Muscle of back (tissue), 3 donors: ENCODE measurements at regions not wholly inside any gene's neighbourhood (a gene's known extent, or its start where the extent isn't known, plus 50 kb on each side); places are given as distances from the start of the nearest gene placed in this dataset.
A peak's percentile ranks its signal among the peaks of the same experiment; 100 is the strongest.

Experiments
- DNase-seq, 3 donors: peaks; one replicate each; pipeline versions ENCODE4 v3.0.0 to v3.0.0-alpha.2; 2013

DNA sequence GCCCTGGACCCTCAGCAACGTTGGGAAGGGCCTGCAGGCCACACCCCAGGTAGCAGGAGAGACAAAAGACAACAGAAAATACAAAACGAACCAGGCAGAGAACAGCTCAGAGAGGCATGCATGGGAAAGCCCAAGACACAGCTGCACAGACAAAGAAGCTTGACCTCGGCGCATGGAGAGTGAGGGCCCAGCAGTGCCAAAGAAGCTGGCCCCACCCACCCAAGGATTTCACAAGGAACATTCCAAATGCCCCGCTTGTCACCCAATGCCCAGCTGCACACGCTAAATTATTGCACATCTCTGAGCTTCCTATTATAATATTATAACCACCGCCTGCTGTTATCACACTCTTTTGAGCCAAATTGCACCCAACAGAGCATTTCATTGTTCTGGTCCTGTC, 147.7 kb upstream of the TBL1X start:
- no peak for DNase-seq

- DNase-seq, result no peak
These were observed 146.6 kb upstream of the TBL1X start for GRCh38 chrX:9318213-9318612.

DNA sequence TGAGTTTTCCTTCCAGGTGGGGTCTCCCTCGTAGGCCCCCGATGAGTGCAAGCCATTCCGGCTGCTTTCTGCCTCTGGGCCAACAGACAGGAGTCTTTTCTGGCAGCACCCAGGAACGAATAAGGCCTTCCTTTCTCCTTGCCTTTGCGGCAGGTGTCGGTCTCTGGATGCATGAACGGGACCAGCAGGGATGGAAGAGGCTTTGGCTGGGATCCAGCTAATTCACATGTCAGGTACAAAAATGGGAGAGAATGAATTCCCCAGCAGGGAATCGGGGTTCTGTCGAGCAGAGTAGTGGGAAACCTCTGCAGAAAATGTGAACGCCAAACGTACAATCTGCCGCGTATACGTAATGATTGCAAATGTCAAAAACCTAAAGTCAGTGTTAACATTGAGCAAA, 146.1 kb upstream of the TBL1X start:
- no peak for DNase-seq

GRCh38 chrX:9320940-9321339, 143.9 kb upstream of the TBL1X start:
- DNase-seq, result no peak

DNA sequence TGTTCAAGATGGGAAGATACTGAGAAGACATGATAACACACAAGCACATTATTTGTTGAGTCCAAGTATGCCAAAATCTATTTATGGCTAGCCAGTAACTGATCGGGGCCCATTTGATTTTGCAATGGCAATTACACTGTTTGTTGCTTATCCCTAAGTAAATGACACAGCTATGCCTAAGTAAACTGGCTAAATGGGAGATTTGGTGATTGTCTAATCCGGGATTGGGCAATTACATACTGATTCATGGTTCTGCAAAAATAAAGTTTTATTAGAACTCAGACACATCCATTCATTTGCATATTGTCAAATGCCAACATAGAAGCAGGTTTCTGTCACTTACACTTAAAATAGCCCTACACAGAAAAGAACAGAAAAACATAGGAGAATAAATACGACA, 140.2 kb upstream of the TBL1X start:
- no peak for DNase-seq

DNA sequence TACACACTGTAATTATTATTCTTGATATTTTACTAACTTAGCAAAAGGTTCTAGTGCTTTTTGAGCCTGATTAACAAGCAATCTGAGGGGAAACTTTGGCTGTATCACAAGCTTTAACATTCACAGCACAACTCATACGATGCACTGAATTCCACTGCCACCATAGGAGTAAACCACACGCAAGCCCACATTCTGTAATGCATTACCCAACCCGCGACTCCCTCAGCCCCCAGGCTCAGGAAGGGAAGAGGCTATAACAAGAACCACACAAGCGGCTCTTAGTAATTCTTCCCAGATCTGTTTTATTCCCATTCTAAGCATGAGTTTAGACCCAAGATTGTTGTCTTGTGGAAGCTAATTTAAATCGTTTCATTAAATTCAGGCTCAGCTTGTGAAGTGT, 138.5 kb upstream of the TBL1X start:
- DNase-seq, result no peak

DNA sequence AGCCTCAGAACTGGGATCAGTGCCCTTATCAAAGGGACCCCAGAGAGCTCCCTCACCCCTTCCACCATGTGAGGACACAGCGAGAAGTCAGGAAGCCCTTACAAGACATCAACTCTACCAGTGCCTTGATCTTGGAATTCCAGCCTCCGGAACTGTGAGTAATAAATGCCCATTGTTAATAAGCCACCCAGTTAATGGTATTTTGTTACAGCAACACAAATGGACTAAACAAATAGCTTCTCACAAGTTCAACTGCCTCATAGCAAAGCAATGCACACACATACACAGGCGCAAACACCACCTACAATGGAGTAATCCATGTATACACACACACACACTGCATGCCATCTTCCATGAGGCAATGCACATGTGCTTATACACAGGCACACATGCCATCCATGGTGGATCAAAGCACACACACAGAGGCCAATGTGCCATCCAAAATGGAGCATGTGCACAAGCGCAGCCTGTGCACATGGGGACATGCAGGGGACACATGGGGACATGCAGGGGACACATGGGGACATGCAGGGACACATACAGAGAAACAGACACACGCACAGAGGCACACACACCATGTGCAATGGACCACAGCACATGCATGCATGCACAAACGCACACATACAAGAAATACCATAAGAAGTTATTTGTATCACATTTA, 137.6 kb upstream of the TBL1X start:
- DNase-seq, result no peak

- no peak for DNase-seq
These were observed 137.1 kb upstream of the TBL1X start for GRCh38 chrX:9327747-9328145.

DNA sequence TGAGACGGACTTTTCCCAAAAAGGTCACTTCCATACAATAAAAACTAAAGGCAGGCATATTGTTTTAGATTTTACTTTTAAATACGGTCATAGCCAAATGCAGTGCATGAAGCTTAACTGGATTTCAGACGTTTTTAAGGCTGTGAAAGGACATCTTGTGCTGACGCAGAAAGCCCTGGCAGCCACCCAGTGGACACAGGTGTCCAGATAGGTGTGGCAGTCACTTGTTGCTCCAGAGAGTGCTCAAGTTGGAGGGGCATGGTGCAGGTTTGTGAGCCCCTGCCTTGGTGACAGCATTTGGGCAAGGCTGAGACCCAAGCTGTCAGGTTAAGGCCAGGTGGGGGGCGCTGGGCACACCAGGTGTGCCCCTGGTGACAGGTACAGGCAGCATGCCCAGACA, 135.8 kb upstream of the TBL1X start:
- no peak for DNase-seq

DNA sequence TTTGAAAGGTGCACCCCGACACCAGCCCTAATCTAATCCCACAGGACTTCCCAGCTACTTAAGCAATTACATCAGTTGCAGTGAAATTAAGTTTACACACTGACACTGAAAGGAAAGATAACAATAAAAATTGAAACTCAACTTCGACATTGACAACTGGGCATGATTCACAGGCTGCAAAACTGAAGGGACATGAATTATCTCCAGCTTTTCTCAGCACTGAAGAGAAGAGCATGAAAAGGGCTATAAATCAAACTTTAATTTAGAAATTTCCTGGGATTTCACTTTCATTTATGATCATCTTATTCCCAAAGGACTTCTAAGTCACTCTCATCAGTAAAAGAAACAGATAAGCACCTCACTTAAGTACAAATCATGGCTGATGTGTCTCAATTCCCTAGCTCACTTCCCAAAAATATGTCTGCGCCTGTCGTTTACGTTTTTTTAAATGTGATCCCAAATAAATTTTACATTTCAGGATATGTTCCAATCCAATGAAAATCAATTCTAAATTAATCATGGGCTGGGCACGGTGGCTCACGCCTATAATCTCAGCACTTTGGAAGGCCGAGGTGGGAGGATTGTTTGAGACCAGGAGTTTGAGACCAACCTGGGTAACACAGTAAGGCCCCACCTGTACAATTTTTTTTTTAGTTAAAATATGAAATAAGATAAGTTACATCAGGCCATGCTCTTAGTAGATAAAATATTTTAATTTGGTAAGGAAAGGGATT, 134.4 kb upstream of the TBL1X start:
- DNase-seq, result no peak

- DNase-seq, result peak in 1 of 3 donors; percentile 5
These were observed 130.8 kb upstream of the TBL1X start for GRCh38 chrX:9333873-9334560.

GRCh38 chrX:9335251-9335650, 129.6 kb upstream of the TBL1X start:
- DNase-seq, result peak in 2 of 3 donors; percentile 54 to 70

GRCh38 chrX:9336456-9336855, 128.4 kb upstream of the TBL1X start:
- DNase-seq, result no peak

GRCh38 chrX:9337046-9337445, 127.8 kb upstream of the TBL1X start:
- peak in 2 of 3 donors; percentile 89 to 93 for DNase-seq

GRCh38 chrX:9338986-9339385, 125.9 kb upstream of the TBL1X start:
- DNase-seq, result no peak

DNA sequence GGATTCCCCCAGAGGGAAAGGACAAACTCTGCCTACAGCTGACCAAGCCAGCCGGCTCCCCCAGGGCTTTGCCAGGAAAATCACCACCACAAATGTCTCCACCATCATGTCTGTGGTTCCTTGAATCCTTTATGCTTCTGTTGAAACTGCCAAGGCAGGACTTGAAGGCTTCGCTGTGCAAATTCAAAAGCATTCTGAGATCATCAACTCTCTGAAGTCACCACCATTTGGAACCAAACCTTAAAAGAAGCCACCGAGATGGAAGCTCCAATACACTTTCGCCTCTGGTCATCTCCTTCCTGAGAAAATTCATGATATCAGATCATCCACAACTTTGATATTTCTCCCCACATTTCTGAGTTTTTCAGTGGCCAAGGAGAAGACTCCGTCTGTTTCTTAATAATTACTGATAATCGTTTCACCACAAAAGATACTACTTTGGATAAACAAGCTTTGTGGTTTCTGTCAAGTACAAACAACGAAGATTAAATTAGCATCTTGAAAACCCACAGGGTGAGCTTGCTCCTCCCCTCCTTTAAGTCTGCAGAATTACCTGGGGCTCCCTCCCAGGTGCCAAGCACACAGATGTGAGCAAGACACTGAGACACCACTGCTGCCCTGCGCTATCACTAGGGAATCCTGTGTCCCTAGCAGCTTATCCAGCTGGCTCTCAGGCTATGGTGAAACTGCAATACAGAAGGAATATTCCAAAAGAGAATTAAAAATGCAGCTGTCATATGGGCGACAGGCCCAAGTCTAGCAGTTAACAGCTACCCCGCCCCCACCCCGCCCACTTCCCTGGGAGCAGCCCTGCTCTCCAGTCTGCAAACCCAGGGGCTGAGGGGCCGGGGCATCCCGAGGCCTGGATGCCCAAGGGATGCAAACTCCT, 125.0 kb upstream of the TBL1X start:
- DNase-seq, result peak in 2 of 3 donors; percentile 78 to 90

- DNase-seq, result peak in 2 of 3 donors; percentile 52 to 75
These were observed 124.1 kb upstream of the TBL1X start for GRCh38 chrX:9340598-9341290.

GRCh38 chrX:9341291-9342201, 123.3 kb upstream of the TBL1X start:
- peak in 2 of 3 donors; percentile 61 to 72 for DNase-seq

GRCh38 chrX:9342561-9343051, 122.3 kb upstream of the TBL1X start:
- DNase-seq, result peak; percentile 85 to 87 (median 86)

- DNase-seq, result no peak
These were observed 120.9 kb upstream of the TBL1X start for GRCh38 chrX:9343971-9344370.
